Immature natural killer cell (primary cell): ENCODE measurements at regions not wholly inside any gene's neighbourhood (a gene's known extent, or its start where the extent isn't known, plus 50 kb on each side); places are given as distances from the start of the nearest gene placed in this dataset.

Experiments
- DNase-seq, 3 donors: peaks; one replicate each; pipeline ENCODE4 v3.0.0; 2022; ENCODE audit warnings: mixed read lengths in 1 of 3
- H3K27ac Mint-ChIP-seq, 6 donors: one replicate each; pipeline ENCODE4 v1.8.0; 2020; ENCODE audit warnings: mixed read lengths in 6 of 6, mild to moderate bottlenecking in 5 of 6, inconsistent platforms in 4 of 6, moderate library complexity in 3 of 6
- H3K27me3 Mint-ChIP-seq, 3 donors: one replicate each; pipeline ENCODE4 v1.8.0; 2020 to 2021; ENCODE audit warnings: low read depth in 3 of 3, mild to moderate bottlenecking in 3 of 3, mixed read lengths in 3 of 3, moderate library complexity in 3 of 3, inconsistent platforms in 1 of 3
- H3K36me3 Mint-ChIP-seq, 3 donors: one replicate each; pipeline ENCODE4 v1.8.0; 2020; ENCODE audit warnings: mixed read lengths in 3 of 3, inconsistent platforms in 2 of 3, mild to moderate bottlenecking in 2 of 3
- H3K4me1 Mint-ChIP-seq, 2 donors: one replicate each; pipeline ENCODE4 v1.8.0; 2020; ENCODE audit warnings: inconsistent platforms in 2 of 2, mild to moderate bottlenecking in 2 of 2, mixed read lengths in 2 of 2, moderate library complexity in 1 of 2
- H3K4me3 Mint-ChIP-seq, 5 donors: one replicate each; pipeline ENCODE4 v1.8.0; 2020; ENCODE audit warnings: mild to moderate bottlenecking in 5 of 5, mixed read lengths in 5 of 5, inconsistent platforms in 3 of 5, moderate library complexity in 3 of 5
- H3K9me3 Mint-ChIP-seq, 6 donors: one replicate each; pipeline ENCODE4 v1.8.0; 2020; ENCODE audit warnings: mild to moderate bottlenecking in 6 of 6, mixed read lengths in 6 of 6, inconsistent platforms in 4 of 6, moderate library complexity in 3 of 6

DNA sequence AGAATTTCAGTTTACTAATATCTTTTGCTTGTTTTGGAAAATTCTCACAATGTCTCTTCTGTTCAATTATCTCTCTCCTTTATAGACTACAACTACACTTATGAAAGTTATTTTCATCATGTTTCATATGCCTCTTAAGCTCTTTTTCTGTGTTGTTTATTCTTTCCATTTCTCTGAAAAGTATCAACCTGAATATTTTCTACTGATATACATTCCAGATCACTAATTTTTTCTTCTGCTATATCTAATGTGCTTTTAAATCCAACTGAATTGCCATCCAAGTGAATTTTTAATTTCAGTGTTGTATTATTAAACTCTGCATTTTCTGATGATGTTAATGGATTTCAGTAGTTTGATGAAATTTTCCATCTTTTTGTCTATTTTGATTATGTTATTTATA lies 301.3 kb downstream of the HRH4 start:
- Mint-ChIP-seq H3K27me3 (peaks cover 0 to 14% (median 4%) of the 10 kb centered on the region in 3 donors), H3K4me1 (no peaks in the 10 kb centered on the region), H3K4me3 (no peak overlapping the region), H3K36me3 (no peaks in the 10 kb centered on the region), H3K27ac (no peak overlapping the region), H3K9me3 (peaks cover 0 to 15% (median 2%) of the 10 kb centered on the region in 6 donors)
- no peak for DNase-seq

DNA sequence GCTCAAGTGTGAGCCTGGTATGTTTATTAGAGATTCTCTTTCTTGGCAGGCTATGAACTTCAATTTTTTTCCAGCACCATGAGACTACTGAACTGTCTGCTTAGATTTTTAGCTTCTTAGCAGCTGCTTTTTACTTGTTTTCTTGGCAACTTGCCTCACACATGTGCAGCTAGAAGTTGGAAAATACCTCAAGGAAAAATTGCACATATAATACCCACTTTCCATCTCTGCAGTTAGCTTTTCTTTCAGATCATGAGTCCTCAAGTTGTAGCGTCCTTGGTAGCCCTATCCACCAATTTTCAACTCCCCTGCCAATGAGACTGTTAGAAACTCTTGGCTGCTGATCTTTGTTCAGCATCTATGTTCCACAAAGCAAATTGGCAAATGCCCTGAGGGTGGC lies 302.1 kb downstream of the HRH4 start:
- Mint-ChIP-seq H3K9me3 (peaks cover 0 to 15% (median 2%) of the 10 kb centered on the region in 6 donors), H3K4me1 (no peaks in the 10 kb centered on the region), H3K4me3 (no peak overlapping the region), H3K36me3 (no peaks in the 10 kb centered on the region), H3K27ac (no peak overlapping the region), H3K27me3 (peaks cover 0 to 14% (median 4%) of the 10 kb centered on the region in 3 donors)
- DNase-seq, result no peak

DNA sequence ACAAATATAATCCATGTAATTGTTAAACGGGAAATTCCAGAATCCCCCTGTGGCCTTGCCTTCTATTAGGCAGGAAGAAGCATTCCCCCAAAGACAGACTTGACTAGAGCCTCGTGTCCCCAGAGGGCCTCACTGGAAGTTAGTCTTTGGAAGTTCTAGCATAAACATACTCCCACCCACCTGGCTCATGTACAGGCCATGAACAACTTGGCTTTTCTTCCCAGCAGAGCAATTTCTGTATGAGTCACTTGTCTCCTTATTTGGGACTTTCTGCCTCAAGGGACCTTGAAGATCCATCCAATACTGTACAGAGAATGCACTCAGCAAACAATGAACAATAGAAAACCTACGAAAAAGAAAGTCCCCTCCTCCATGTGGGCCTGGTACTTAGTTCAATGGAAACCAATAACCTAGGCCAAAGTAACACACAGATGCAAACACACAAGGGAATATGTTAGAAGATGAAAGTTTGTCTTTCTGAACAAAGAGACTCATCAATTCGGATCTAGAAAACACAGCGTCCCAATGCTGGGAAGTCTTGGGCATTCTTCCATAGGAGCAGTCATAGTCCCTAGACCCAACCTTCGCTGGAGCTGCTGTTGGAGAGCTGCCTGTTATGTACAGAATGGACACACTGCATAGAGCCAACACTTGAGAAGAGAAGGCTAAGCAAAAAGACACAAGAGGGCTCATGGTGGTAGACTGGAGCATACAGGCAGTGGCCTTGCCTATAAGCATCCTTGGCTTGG lies 303.5 kb downstream of the HRH4 start:
- Mint-ChIP-seq H3K36me3 (no peaks in the 10 kb centered on the region), H3K27me3 (peaks cover 0 to 14% (median 4%) of the 10 kb centered on the region in 3 donors), H3K4me1 (no peaks in the 10 kb centered on the region), H3K4me3 (no peak overlapping the region), H3K9me3 (peaks cover 0 to 15% (median 2%) of the 10 kb centered on the region in 6 donors), H3K27ac (no peak overlapping the region)
- no peak for DNase-seq

DNA sequence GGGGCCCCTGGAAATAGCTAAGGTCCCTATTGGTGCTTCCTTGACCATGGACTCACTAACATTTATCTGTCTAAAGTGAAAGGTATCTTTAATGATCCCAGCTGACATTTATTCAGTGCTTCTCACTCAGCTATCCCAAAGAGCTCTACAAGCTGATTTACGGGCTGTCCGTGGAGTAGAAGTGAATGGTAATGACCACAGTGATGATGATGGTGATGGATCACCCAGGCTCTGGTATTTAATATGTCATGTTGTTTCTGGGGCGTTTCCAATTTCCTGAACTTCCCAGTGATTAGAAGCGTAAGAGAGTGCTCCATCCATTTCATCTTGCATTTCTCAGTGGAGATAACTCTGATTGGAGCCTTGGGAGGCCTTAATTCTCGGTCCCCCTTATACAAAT lies 304.3 kb downstream of the HRH4 start:
- Mint-ChIP-seq H3K36me3 (no peaks in the 10 kb centered on the region), H3K27me3 (peaks cover 0 to 14% (median 5%) of the 10 kb centered on the region in 3 donors), H3K4me1 (no peaks in the 10 kb centered on the region), H3K9me3 (peaks cover 0 to 15% (median 3%) of the 10 kb centered on the region in 6 donors), H3K4me3 (no peak overlapping the region), H3K27ac (no peak overlapping the region)
- DNase-seq, result no peak

DNA sequence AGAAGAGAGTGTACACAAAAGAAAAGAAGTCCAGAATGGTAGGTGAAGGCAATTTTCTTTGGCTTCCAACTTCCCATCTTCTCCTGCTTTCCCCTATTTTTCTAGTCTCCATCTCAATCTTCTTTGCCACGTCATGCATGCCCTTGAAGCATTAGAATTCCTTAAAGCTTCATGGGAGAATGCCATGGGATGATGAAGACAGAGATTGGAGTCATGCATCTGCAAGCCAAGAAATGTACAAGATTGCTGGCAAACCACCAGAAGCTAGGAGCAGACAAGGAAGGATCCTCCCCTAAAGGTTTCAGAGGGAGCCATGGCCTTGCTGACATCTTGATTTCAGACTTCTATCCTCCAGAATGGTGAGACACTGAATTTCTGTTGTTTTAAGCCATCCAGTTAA lies 305.9 kb downstream of the HRH4 start:
- no peak overlapping the region for H3K27ac Mint-ChIP-seq
- H3K4me1 Mint-ChIP-seq, result no peaks in the 10 kb centered on the region
- DNase-seq, result no peak
- H3K4me3 Mint-ChIP-seq, result no peak overlapping the region
- H3K9me3 Mint-ChIP-seq, result peaks cover 0 to 14% (median 3%) of the 10 kb centered on the region in 6 donors
- peaks cover 2 to 14% (median 3%) of the 10 kb centered on the region in 3 donors for H3K27me3 Mint-ChIP-seq
- H3K36me3 Mint-ChIP-seq, result no peaks in the 10 kb centered on the region

DNA sequence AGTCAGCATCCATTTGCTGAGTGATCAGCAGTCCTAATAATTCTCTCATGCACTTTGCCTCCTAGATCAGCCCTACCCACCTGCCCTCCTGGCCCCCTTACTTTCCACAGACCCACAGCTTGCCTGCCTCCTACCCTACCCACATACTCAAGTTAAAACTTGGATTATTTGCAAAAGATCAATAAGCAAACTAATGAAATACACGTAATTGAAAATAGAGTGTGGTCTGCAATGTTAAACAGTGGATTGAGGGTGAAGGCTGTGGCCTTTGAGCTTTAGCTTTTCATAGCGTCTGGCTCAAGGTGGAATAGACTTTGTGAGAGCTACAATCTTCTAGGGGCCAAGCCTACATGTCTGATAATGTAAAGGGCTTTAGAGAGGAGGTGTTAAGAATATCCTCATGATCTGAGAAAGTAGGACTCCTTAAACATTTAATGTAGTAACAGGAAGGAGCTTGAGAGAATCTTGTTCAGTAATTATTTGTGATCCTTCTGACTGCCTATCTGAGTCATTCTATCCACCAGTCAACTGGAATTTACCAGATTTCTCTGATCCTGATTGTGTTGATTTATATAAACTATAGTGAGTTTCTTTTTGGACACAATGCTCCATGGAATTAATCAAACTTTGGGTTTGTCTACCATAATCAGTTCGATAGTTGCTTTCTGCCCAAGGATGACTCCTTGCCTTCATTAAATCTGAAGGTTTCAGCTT lies 310.0 kb downstream of the HRH4 start:
- no peak overlapping the region for H3K4me3 Mint-ChIP-seq
- H3K36me3 Mint-ChIP-seq, result no peaks in the 10 kb centered on the region
- no peaks in the 10 kb centered on the region for H3K4me1 Mint-ChIP-seq
- no peak overlapping the region for H3K27ac Mint-ChIP-seq
- H3K27me3 Mint-ChIP-seq, result peaks cover 1 to 2% (median 2%) of the 10 kb centered on the region in 3 donors
- DNase-seq, result no peak
- H3K9me3 Mint-ChIP-seq, result peaks cover 0 to 4% (median 0%) of the 10 kb centered on the region in 6 donors

DNA sequence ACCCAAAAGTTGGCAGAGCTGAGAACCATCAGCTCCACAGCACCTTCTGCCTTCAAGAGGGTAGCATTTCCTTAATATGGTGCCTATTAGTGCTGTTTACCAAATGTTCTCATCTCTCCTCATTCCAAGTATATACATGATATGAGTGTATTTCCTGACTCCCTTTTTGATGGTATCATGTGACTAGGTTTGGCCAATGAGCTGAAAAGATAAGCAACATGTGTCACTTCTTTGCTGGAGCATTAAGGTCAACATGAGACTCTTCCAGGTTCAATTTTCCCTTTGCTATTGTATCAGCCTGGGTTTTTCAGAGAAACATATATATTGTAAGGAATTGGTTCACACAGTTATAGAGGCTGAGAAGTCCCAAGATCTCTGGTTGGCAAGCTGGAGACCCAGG lies 310.9 kb downstream of the HRH4 start:
- Mint-ChIP-seq H3K4me1 (no peaks in the 10 kb centered on the region), H3K27me3 (peaks cover 1 to 2% (median 2%) of the 10 kb centered on the region in 3 donors), H3K36me3 (no peaks in the 10 kb centered on the region), H3K27ac (no peak overlapping the region), H3K4me3 (no peak overlapping the region), H3K9me3 (peaks cover 0 to 4% (median 0%) of the 10 kb centered on the region in 6 donors)
- DNase-seq, result no peak

DNA sequence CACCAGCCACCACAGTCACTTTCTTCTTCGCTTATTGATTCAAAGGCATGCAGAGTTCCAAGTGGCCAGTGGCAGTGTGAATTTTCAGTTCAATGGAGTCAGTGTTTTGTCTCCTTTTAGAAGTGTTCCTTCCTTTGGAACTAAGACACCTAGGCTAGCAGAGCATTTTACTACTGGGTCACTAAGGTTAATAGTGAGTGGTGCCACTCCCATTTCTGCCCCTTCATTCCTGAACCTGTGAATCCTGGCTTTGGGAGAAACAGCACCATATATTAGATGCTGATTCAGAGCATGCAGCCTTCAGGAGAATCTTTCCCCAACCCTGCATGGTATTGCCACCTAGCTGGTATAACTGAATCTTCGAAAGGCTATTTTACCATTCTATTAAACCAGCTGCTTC lies 312.7 kb downstream of the HRH4 start:
- peaks cover 0 to 4% (median 0%) of the 10 kb centered on the region in 6 donors for H3K9me3 Mint-ChIP-seq
- H3K36me3 Mint-ChIP-seq, result no peaks in the 10 kb centered on the region
- H3K4me3 Mint-ChIP-seq, result no peak overlapping the region
- H3K27ac Mint-ChIP-seq, result no peak overlapping the region
- no peaks in the 10 kb centered on the region for H3K4me1 Mint-ChIP-seq
- peaks cover 1 to 2% (median 2%) of the 10 kb centered on the region in 3 donors for H3K27me3 Mint-ChIP-seq
- no peak for DNase-seq

DNA sequence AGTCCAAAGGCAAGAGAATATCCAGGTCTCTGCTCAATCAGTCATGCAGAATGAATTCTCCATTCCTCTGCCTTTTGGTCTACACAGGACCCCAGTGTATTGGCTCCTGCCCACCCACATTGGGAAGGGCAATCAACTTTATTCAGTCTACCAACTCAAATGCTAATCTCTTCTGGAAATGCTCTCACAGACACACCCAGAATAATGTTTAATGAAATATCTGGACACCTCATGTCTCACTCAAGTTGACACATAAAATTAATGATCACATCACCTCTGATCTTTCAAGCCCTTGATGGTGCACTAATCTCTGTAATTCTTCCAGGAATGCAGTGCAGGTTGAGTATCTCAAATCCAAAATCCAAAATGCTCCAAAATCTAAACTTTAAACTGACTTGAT lies 315.6 kb downstream of the HRH4 start:
- Mint-ChIP-seq H3K4me1 (no peaks in the 10 kb centered on the region), H3K4me3 (no peak overlapping the region), H3K9me3 (no peaks in the 10 kb centered on the region), H3K27me3 (peaks cover 0 to 2% (median under 1%) of the 10 kb centered on the region in 3 donors), H3K36me3 (no peaks in the 10 kb centered on the region), H3K27ac (no peak overlapping the region)
- DNase-seq, result no peak

DNA sequence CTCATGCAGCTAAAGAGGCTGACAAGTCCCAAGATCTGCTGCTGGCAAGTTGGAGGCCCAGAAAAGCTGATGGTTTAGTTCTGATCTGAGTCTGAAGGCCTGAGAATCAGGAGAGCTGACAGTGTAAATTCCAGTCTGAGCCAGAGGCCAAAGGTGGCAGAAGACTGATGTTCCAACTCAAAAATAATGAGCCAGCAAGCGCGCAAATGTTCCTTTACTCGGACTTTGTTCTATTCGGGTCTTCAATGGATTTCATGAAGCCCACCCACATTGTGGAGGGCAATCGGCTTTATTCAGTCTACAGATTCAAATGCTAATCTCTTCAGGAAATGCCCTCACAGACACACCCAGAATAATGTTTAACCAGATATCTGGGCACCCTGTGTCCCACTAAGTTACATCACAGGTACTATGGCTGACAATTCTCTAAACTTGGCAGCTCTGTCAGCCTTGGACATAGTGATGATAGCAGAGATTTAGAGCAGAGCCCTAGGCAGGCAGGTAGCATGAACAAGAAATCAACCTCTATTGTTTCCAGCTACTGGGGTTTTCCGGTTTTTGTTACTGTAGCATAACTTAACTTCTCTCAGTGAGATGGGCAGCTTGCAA lies 318.5 kb downstream of the HRH4 start:
- H3K4me1 Mint-ChIP-seq, result no peaks in the 10 kb centered on the region
- H3K36me3 Mint-ChIP-seq, result no peaks in the 10 kb centered on the region
- DNase-seq, result no peak
- no peak overlapping the region for H3K27ac Mint-ChIP-seq
- H3K4me3 Mint-ChIP-seq, result no peak overlapping the region
- peaks cover 0 to under 1% (median 0%) of the 10 kb centered on the region in 6 donors for H3K9me3 Mint-ChIP-seq
- H3K27me3 Mint-ChIP-seq, result peaks cover 0 to 4% (median 2%) of the 10 kb centered on the region in 3 donors

DNA sequence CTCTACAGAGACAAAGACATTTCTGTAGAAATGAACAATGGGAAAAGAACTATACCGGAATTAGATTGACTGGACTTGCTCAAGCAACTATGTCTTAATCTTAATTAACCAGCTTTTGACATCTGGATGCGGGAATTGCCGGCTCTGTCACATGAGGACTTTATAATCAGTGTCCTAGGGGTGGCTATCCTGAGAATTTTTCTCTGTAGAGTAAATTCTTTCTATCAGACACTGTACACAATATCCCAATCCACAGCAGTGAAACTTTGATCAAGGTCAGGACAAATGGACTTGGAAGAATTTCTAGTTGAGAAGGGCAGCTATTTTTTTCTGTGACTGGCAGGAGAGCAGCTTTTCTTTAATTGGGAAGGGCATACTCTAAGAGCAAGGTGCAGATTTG lies 322.1 kb downstream of the HRH4 start:
- no peak overlapping the region for H3K27ac Mint-ChIP-seq
- no peak overlapping the region for H3K4me3 Mint-ChIP-seq
- DNase-seq, result no peak
- H3K9me3 Mint-ChIP-seq, result peaks cover 0 to 5% (median 0%) of the 10 kb centered on the region in 6 donors
- H3K27me3 Mint-ChIP-seq, result peaks cover 0 to 4% (median 2%) of the 10 kb centered on the region in 3 donors
- H3K4me1 Mint-ChIP-seq, result no peaks in the 10 kb centered on the region
- no peaks in the 10 kb centered on the region for H3K36me3 Mint-ChIP-seq

DNA sequence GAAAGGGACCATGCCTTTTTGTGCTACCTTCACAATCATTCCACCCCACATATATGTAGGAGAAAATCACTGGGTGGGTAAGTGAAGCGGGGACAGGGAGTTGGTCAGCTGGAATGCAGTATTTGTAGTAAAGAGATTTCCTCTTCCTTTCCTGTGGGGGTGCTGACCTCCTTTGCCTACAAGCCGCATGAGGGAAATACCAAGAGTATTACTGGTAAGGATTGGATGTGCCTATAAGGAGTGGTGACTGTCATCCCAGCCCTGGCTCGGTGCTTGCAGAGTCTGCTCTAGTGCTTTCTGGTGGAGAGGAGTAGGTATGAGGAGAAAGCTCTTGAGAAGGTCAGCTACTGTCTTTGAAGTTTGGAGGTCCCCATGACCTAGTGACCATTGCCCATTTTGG lies 324.6 kb downstream of the HRH4 start:
- no peaks in the 10 kb centered on the region for H3K4me1 Mint-ChIP-seq
- peaks cover 2 to 4% (median 2%) of the 10 kb centered on the region in 3 donors for H3K27me3 Mint-ChIP-seq
- peaks cover 0 to 6% (median 2%) of the 10 kb centered on the region in 6 donors for H3K9me3 Mint-ChIP-seq
- no peaks in the 10 kb centered on the region for H3K36me3 Mint-ChIP-seq
- no peak overlapping the region for H3K27ac Mint-ChIP-seq
- H3K4me3 Mint-ChIP-seq, result no peak overlapping the region
- DNase-seq, result no peak

DNA sequence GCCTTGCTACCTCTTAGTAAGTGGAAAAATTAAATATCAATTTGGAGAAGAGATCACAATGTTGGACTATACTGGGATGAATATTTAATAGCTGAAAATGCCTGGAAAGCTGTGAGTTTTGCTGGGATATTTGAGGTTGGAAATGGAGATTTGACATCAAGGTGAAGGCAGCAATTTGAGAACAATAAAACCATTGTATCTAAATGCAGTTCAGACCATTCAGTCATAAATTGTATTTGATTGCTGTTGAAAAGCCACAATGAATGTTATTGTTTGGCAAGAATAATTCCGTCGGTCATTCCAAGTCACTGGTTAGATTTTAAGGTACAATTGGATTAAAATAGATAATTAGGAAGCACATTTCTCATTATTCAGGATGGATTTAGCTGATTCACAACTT lies 325.6 kb downstream of the HRH4 start:
- Mint-ChIP-seq H3K4me1 (no peaks in the 10 kb centered on the region), H3K27me3 (peaks cover 0 to 3% (median 2%) of the 10 kb centered on the region in 3 donors), H3K27ac (no peak overlapping the region), H3K4me3 (no peak overlapping the region), H3K36me3 (no peaks in the 10 kb centered on the region), H3K9me3 (peaks cover 0 to 6% (median 2%) of the 10 kb centered on the region in 6 donors)
- no peak for DNase-seq

DNA sequence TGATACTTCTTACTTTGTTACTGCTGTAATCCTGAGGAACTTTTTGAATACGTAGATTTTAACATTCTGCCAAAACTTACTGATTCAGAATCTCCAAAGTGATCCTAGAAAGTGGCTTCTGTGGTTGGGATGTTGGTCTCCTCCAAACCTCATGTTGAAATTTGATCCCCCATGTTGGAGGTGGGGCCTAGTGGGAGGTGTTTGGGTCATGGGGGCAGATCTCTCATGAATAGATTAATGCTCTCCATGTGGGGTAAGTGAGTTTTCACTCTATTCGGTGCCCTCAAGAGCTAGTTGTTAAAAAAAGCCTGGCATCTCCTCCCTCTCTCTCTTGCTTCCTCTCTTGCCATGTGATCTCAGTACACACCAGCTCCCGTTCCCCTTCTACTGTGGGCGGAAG lies 329.9 kb downstream of the HRH4 start:
- Mint-ChIP-seq H3K27ac (no peak overlapping the region), H3K4me3 (no peak overlapping the region), H3K9me3 (peaks cover 0 to 6% (median 2%) of the 10 kb centered on the region in 6 donors), H3K36me3 (no peaks in the 10 kb centered on the region), H3K4me1 (no peaks in the 10 kb centered on the region), H3K27me3 (peaks cover 0 to 2% (median 0%) of the 10 kb centered on the region in 3 donors)
- no peak for DNase-seq
